Stimulated activated CD4-positive, alpha-beta T cell treated with anti-CD3 and anti-CD28 coated beads, Interleukin-1b, Interleukin-23, amount 100 ng/mL, for 24 hours (primary cell): ENCODE measurements at regions not wholly inside any gene's neighbourhood (a gene's known extent, or its start where the extent isn't known, plus 50 kb on each side); places are given as distances from the start of the nearest gene placed in this dataset.
"Not testable (repeated sequence)": the region's sequence is repeated elsewhere in the genome, so short reads cannot be mapped to it uniquely, and the experiment has no call there.

Source experiments
- DNase-seq, 4 experiments: peaks; one replicate each; pipeline ENCODE4 v3.0.0-alpha.2; 2020; ENCODE audit warnings: low read depth in 4 of 4, low spot score in 1 of 4

GRCh38 chr13:19062801-19063200 lies 118.8 kb downstream of the TUBA3C start:
- DNase-seq: no peak

DNA sequence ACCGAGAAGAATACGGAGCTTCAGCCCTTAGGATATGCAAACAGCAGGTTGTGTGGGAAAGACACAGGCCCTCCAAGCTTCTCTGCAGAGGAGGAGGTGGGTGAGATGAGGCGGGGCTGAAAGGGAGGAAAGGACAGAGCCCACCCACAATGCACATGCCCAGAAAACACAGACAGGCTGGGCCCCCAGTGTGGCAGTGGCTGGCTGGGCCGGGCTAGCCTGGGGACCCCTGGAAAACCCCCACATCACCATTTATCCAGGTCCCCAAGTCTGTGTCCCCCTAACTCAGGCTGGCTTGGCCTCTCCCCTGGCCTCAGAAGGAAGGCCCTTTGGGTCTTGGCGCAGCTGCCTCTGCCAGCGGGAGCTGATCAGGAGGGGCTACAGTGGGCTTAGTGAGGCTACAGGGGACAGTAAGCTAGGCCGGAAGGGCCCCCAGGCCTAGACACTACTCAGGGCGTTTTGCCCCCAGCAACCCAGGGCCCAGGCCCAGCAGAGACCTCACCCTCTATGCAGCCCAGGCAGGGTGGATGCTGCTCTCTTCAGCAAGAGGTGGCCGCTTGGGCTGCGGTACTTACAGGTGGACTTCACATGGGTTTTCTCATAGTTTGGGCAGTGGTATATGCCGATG lies 119.5 kb downstream of the TUBA3C start:
- no peak for DNase-seq

GRCh38 chr13:19061278-19061677 lies 120.3 kb downstream of the TUBA3C start:
- DNase-seq: no peak

GRCh38 chr13:19060311-19061002 lies 121.2 kb downstream of the TUBA3C start:
- DNase-seq: no peak

GRCh38 chr13:19059016-19059780 lies 122.4 kb downstream of the TUBA3C start:
- DNase-seq: no peak

DNA sequence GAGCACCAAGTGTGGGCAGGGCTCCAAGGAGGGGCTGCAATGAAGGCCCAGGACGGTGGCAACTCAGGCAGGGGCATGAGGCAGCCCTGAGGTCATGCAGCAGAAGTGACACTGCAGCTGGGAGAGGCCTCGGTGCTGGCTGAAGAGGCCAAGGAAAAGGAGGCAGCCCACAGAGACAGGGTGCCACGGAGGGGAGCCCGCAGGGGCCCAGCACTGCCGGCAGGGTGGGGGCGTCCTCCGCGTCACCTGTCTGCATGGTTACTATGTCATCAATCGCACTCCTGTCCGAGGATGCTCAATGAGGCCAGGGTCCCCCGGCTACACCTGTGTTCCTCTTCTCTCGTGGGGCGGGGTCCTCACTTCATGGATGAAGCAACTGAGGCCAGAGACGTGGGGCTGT lies 123.1 kb downstream of the TUBA3C start:
- no peak for DNase-seq

- DNase-seq: no peak
These were observed 123.9 kb downstream of the TUBA3C start for GRCh38 chr13:19057588-19058340.

DNA sequence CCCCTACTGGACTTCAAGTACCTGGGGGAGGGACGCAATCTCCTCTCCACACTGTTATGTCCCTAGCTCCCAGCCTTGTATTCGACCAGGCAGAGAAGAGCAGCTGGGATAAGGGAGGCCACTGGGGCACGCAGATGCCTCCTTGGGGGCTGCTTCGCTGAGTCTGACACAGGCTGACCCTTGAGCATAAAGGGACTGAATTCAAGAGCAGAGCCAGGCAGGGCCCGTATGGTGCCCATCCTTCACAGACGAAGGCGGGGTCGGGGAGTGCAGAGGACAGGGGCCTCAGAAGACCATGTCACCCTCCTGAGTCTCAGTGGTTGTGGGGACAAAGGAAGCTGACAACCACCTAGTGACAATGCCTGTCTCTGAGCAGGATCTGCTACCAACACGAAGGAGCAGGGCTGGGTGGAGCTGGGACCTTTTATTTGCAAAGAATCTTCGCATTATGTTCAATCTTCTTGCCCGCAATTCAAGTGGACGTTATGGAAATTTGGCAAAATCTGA lies 124.6 kb downstream of the TUBA3C start:
- DNase-seq: no peak

- DNase-seq: no peak
These were observed 125.2 kb downstream of the TUBA3C start for GRCh38 chr13:19056355-19056880.

- DNase-seq: no peak
These were observed 126.0 kb downstream of the TUBA3C start for GRCh38 chr13:19055611-19056010.

DNA sequence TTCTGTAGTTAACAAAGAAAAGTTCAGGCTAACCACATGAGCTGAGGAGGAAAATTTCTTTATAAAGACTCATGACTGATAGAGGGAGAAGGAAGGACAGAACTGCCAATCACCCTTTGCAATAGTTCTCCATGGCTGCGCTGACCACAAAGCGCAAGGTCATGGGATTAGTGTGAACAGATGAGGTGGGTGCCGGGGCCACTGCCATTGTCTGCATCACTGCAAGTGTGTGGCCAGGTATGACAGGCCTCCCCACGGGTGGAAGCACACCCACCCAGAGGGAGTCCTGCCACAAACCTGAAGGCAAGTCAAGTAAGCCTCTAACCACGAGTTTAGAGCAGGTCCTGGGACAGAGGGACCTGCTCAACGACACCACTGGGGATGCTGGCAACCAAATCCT lies 128.1 kb downstream of the TUBA3C start:
- no peak for DNase-seq

GRCh38 chr13:19052931-19053330 lies 128.7 kb downstream of the TUBA3C start:
- no peak for DNase-seq

- no peak for DNase-seq
These were observed 129.4 kb downstream of the TUBA3C start for GRCh38 chr13:19052180-19052579.

- no peak for DNase-seq
These were observed 130.7 kb downstream of the TUBA3C start for GRCh38 chr13:19050901-19051300.

DNA sequence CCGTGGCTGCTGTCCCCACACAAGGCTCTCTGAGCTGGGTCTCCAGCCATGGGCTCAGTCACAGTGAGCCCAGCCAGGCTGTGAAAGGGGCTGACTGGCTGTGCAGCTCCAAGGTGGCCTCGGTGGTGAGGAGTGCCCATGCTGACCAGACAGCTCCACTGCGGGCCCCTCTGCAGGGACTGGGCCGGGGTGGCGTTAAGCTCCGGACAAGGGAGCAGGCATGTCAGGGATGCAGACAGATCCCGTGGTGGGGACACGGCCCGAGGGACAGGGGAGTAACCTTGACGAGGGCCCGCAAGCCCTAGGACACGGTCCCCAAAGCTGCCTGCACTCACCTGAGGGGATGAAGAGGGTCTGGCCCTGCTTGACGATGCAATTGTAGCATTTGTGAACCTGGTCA lies 132.0 kb downstream of the TUBA3C start:
- DNase-seq: not testable (repeated sequence)

DNA sequence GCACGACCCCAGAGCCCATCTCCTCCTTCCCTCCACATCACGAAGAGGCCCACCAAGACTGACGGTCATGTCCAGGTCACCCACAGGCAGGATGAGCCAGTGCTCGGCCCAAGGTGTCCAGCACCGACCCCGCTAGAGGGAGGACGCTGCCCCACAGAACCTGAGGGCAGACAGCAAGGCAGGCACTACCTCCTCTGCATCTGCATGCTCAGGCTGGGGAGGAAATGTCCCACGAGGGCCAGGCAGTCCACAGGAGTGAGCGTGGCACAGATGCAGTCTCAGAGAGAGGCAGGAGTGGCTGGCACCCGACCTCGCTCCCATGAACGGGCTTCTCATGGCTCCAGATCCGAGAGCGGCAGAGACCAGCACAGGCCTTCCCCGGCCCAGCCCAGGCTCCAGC lies 133.2 kb downstream of the TUBA3C start:
- no peak for DNase-seq

GRCh38 chr13:19023115-19023514 lies 158.5 kb downstream of the TUBA3C start:
- no peak for DNase-seq

- DNase-seq: no peak
These were observed 160.6 kb downstream of the TUBA3C start for GRCh38 chr13:19020988-19021387.

- DNase-seq: no peak
These were observed 183.2 kb downstream of the TUBA3C start for GRCh38 chr13:18998389-18998788.

DNA sequence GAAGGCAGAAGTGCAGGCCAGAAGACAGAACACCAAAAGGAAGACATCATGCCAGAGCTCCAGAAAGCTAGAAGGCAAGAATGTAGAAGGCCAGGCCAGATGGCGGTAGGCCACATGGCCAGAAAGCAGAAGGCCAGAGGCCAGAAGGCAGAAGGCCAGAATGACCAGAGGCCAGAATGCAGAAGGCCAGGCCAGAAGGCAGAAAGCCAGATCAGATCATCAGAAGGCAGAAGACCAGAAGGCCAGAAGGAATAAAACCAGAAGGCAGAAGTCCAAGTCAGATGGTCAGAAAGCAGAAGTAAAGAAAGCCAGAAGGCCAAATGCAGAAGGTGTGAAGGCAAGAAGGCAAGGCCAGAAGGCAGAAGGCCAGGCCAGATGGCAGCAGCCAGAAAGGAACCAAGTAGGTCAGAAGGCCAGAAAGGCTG lies 185.0 kb downstream of the TUBA3C start:
- DNase-seq: no peak

- no peak for DNase-seq
These were observed 185.4 kb downstream of the TUBA3C start for GRCh38 chr13:18996221-18996620.
